ENCODE measurements at regions not wholly inside any gene's neighbourhood (a gene's known extent, or its start where the extent isn't known, plus 50 kb on each side); places are given as distances from the start of the nearest gene placed in this dataset.

GRCh38 chr10:89153971-89154370, 53.1 kb downstream of the CH25H start:
- no peak for DNase-seq

GRCh38 chr10:89153116-89153515, 54.0 kb downstream of the CH25H start:
- no peak for DNase-seq

GRCh38 chr10:89151857-89152256, 55.3 kb downstream of the CH25H start:
- no peak for DNase-seq

- no peak for DNase-seq
Observed at GRCh38 chr10:89148061-89148460, 59.1 kb downstream of the CH25H start.

- DNase-seq = no peak
Observed at GRCh38 chr10:89147256-89147655, 59.9 kb downstream of the CH25H start.

- DNase-seq = no peak
Observed at GRCh38 chr10:89144836-89145235, 62.3 kb downstream of the CH25H start.

GRCh38 chr10:89142590-89142989, 64.5 kb downstream of the CH25H start:
- no peak for DNase-seq

- DNase-seq = no peak
Observed at GRCh38 chr10:89138755-89139490, 68.2 kb downstream of the CH25H start.

GRCh38 chr10:89134963-89135362, 72.2 kb downstream of the CH25H start:
- no peak for DNase-seq

GRCh38 chr10:89129911-89130310, 77.2 kb downstream of the CH25H start:
- DNase-seq = peak in 10 of 51 donors; percentile 1 to 24 (median 4)

GRCh38 chr10:89122433-89123051, 84.6 kb downstream of the CH25H start:
- no peak for DNase-seq

- no peak for DNase-seq
Observed at GRCh38 chr10:89121764-89122020, 85.4 kb downstream of the CH25H start.

GRCh38 chr10:89120931-89121763, 86.0 kb downstream of the CH25H start:
- peak in 1 of 51 donors; percentile 8 for DNase-seq

GRCh38 chr10:89119651-89120050, 87.5 kb downstream of the CH25H start:
- no peak for DNase-seq

- no peak for DNase-seq
Observed at GRCh38 chr10:89118091-89118490, 89.0 kb downstream of the CH25H start.

GRCh38 chr10:89115876-89116627, 91.1 kb downstream of the CH25H start:
- no peak for DNase-seq

GRCh38 chr10:89114846-89115625, 92.1 kb downstream of the CH25H start:
- DNase-seq = no peak

GRCh38 chr10:89102735-89103134, 104.4 kb downstream of the CH25H start:
- no peak for DNase-seq

- no peak for DNase-seq
Observed at GRCh38 chr10:89101943-89102342, 105.2 kb downstream of the CH25H start.

GRCh38 chr10:89100680-89101079, 106.4 kb downstream of the CH25H start:
- no peak for DNase-seq

GRCh38 chr10:89097226-89097625, 106.6 kb downstream of the FAS start:
- no peak for DNase-seq
